Stimulated activated CD4-positive, alpha-beta T cell treated with anti-CD3 and anti-CD28 coated beads, Interleukin-12 subunit alpha, Interleukin-12 subunit beta, amount 100 ng/mL, for 48 hours (primary cell): ENCODE measurements at regions not wholly inside any gene's neighbourhood (a gene's known extent, or its start where the extent isn't known, plus 50 kb on each side); places are given as distances from the start of the nearest gene placed in this dataset.

Source experiments
- DNase-seq, 3 donors: peaks; one replicate each; pipeline ENCODE4 v3.0.0-alpha.2; 2020; ENCODE audit warnings: low read depth in 2 of 3, low spot score in 1 of 3

DNA sequence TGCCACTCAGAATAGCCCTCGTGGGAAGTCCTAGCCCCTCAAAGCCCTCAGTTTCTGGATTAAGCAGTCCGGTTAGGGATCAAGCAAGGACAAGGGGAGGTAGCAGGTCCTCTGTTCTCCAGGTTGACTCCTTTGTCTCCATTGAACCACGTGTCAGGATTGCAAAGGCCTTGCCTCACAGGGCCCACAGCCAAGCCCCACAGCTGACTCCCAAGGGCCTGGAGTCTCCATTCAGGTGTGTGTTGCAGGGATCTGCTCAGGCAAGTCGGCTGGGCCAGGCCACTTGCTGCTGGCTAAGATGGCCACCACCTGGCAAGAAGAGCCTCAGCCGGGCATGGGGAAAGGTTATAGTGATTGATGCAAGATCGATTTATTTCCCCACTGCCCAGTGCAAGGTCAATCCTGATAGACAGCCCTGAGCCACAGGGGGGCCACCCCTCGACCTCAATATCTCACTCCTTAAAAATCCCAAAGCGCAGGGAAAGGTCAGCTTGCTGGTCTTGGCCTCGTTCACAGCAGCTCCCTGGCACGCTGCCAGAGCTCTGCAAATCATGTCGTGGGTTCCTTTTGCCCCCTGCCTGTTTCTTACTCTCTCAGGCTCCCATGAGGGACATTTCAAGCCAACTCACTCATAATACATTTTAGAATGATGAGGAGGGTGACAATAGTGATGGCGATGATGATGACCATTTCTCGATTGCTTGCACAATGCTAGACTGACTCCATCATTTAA lies 75.9 kb downstream of the EDN3 start:
- DNase-seq: no peak

DNA sequence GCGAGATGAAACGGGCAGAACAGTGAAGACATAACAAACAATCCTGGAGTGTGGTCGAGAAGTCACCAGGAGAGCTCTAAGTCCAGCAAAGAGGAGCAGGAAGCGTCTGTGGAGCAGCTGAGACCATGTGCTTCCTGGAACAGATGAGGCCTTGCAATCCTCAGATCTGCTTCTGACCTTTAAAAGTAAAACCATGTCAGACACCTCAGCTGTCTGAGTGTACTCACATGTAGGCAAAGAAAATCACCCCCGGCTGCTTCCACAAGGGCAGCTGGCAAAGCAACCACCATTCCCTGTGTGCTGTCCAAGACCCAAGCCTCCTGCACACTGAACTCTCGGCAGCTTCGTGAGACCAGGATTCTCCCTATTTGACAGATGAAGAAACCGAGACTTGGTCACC lies 76.6 kb downstream of the EDN3 start:
- no peak for DNase-seq

DNA sequence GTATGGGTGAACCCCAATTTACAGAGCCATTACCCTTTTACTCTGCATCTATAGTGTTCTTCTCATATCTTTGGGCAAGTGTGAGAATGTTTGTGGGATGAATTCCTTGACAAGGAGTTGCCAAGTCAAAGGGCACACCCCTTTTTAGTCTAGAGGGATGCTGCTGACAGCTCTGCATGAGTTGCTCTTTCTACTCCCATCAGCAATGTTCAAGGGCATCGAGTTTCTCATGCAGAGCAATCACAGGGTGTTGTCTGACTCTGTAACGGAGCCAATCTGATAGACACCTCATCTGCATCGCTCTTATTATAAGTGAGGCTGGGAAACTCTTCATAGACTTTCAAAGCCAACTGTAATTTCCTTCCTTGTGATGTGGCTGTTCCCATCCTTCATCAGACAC lies 77.4 kb downstream of the EDN3 start:
- DNase-seq: no peak

DNA sequence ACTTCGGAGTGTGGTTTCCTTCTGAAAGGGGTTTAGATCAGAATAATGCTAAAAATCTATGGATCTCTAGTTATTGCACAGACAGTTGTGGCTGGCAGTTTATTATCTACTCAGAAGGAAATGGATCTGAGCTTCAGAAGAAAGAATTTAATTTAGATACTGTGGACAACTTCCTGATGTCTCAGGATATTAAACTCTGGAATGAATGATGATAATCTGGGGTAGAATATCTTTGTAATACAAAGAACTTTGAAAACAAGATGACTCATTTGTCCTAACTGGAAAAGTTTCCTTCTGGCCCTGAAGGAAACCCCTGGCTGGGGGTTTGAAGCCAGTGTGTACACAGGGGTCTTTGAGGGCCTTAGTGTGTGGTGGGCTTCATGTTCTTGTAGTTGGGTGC lies 78.0 kb downstream of the EDN3 start:
- DNase-seq: no peak

DNA sequence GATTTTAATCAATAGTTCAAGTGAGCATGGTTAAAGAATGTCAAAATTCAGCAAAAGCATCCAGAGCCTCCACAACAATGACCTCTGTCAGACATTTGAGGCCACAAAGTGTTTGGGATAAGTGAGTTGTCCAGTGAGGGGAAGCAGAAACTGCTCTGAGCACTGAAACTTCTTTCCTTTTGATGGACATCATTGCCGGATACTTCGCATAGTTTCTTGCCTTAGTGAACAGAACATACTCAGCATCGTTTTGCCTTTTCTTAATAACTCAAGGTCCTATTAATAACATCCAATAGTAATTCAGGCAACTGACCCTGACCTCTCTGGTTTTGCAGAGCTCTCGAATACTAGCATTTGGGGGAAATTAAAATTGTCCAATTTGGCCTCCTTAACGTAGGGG lies 78.6 kb downstream of the EDN3 start:
- DNase-seq: no peak

DNA sequence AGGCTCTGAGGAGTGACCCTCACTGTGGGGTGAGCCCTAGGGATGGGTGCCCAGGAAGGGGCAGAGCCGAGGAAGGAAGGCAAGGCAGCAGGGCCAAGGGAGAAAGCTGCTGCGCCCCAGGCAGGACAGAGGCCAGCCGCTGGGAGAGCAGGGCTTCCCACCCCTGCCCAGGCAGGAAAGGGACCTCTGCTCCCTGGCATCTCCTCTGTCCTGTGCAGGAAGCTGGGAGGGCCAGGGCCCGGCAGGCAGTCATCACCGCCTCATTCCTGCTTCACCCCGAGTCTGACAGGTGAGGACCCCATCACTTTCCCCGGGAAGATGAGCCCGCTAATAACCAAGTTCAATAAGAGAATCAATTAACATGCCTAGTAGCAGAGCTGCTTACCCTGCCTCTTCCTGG lies 81.3 kb downstream of the EDN3 start:
- no peak for DNase-seq

DNA sequence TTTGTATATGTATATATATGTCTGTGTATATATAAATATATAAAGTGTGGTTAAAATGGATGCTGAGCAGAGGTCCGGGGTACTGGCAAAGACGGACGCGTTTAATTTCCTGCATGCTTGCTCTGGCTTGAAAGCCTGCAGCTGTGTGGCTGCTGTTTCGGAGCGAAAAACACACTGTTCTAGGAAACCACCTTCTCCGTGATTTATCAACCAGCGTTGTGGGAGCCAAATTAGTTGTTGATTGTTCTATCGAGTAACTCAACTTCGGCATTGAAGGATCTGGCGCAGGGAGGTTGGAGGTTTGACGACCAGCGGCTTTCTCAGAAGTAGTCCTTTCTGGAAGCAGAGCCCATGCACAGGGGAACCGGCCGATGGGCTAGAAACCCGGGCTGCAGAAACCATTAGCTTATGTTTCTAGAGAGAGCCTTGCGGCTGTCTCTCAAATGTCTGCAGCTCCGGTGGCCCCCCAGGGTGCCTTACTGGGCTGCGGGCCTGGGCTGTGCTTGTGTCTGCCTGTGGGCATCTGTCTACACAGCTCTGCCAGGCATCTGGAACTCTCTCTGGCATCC lies 81.8 kb downstream of the EDN3 start:
- DNase-seq: no peak

DNA sequence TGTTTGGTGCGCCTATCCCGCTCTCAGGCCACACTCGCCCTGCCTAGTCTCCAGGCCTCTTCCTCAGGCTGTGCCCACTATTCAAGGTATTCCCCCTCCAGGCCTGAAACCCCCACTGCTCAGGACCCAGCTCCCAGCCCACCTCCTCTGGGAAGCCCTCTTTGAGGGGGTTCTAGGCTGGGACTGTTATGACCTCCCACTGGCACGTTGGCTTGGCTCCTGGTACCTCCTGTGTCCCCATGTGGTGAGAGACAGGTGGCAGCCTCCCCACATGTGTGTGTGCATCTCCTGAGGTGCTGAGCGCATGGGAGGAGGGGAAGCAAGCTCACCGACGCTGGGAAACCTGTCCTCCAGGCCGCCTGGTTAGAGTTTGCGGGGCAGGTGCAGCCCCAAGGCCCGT lies 82.5 kb downstream of the EDN3 start:
- DNase-seq: no peak

DNA sequence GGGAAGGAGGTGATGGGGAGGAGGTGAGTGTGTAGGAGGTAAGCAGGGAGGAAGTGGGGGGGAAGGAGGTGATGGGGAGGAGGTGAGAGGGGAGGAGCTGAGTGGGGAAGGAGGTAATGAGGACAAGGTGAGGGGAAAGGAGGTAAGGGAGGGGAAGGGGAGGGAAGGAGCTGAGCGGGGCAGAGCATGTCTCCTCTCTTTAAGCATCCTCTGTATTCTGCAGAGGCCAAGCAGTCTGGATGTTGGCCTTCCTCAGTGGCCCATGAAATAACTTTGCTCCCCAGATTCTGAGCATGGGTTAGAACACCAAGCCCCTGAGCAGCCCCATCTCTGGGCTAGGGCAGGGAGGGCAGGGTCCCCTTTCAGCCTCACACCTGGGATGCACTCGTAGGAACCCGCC lies 84.6 kb downstream of the EDN3 start:
- DNase-seq: no peak

DNA sequence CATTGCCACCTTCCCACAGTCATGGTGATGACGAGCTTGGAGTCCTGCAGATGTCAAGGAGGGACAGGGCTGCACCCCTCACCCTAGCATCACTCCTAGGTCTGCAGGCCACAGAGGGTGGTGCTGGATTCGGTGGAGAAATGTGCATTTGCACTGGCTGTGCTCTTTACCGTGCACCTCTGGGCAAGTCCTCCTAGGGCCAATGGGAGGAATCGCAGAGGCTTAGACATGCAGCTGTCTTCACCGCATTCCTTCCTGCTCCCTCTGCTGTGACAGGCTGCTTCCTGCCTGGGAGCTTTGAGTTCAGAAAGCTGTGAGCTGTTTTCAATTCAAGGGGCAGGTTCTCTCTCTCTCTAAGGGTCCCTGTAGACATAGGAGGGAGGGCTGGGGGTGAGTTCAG lies 85.1 kb downstream of the EDN3 start:
- no peak for DNase-seq

DNA sequence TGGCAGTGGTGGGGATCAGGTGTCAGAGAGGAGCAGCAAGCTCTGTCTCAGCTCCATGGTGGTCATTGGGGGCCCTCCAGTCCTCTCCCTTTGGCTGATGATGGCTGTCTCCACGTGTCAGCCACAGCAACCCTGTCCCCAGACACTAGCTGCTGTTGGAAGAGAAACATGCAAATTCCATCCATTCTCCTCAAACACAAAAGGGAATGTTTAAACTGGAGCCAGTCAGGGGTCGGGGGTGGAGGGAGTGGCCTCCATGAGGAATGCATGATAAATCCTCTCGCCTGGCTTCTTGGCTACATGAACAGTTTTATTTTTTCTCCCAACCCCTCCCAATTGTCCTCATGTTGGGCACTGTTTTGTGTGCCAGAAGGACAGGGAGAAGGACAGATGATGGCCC lies 86.4 kb downstream of the EDN3 start:
- no peak for DNase-seq

DNA sequence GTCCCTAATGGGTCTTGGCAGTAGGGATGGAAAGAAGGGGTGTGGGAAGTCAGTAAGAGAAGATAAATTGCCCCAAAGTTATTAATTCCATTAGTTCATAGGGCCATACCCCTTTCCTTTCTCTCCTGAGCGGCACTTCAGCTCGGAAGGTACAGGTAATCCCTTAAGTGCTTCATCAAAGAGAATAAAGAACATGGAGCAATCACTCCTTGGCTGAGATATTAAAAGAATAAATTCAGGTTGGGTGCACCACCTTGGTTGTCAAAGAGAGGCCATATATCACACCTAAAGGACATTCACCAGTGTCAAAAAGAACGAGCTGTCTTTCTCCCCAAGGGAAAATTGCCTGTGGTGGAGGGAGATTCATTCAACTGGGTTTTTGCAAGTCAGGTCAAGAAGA lies 87.5 kb downstream of the EDN3 start:
- DNase-seq: no peak

DNA sequence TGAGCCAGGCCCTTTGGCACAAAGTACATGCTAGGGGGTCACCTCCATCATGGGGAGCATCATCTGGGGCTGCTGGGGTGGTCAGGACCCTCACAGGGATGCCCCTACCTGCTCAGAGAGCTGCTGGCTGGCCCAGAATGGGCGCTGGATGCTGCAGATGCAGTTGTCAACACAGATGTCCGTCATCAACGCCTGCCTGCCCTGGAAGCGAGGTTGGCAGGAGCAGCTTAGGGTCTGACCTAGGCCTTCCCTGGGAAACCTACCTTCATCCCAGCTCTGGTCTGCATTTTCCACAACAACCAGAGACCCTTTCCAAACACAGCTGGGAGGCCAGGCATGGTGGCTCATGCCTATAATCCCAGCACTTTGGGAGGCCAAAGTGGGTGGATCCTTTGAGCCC lies 88.0 kb downstream of the EDN3 start:
- DNase-seq: no peak

DNA sequence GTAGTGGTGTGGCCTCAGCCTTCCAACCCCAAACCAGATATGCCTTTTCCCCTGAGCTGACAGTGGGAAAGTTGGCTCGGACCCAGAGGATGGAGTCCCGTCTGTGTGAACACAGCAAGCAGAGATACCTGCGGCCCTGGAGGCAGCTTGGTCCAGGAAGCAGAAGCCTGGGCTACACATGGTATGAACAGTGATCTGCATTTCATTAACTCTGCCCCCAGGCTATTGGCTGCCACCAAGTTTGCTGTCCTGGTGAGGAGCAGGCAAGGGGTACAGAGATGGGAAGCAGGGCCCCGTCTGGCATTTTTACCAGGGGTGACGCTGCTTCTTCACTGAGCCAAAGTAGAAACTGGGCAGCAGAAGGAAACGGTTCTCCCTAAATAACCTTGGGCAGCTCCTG lies 90.0 kb downstream of the EDN3 start:
- no peak for DNase-seq

DNA sequence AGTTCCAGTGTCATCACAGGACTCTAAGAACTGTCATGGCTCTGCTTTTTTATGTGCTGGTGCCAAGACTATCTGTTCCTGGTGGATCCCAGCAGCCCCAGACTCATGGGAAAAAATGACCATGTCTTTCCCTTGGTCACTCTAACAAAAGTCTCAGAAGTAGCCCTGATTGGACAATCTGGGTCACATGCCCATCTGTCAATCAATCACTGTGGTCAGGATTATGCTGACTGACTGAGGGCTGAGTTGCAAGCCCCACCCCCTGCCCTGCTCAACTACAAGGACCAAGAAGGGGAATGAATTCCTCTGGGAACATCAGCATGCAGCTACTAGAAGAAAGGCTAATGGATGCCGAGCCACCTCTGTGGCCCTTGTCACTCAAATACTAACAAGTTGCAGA lies 91.6 kb downstream of the EDN3 start:
- no peak for DNase-seq

DNA sequence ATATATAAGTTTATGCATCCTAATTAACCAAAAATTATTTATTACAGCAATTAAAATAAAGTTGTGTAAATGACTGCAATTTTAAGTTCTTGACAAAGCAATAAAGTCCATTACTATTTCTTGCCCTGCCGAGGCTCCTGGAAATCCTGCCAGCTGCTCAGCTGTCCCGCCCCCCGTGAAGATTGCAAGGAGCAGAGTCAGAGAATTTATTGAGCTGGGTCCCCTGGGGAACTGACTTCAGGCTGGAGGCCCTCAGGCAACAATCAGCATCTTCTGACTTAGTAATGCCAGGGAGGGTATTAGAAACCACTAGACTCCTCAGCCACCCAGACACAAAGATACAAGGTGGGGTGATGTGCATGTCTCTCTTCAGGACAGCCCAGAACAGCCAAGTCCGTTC lies 92.3 kb downstream of the EDN3 start:
- DNase-seq: no peak

DNA sequence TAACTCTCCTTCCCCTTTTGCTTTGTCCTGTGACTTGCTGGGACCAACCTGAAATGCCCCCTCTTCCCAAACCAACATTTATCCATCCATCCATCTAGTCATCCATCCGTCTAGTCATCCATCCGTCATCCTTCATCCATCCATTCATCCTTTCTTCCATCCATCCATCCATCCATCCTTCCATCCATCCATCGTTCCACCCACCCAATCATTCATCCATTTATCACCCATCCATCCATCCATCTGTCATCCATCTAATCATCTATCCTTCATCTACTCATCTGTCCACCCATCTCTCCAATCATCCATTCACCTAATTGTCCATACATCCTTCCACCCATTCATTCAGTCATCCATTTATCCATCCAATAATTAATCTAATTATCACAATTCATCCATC lies 92.7 kb downstream of the EDN3 start:
- DNase-seq: no peak

DNA sequence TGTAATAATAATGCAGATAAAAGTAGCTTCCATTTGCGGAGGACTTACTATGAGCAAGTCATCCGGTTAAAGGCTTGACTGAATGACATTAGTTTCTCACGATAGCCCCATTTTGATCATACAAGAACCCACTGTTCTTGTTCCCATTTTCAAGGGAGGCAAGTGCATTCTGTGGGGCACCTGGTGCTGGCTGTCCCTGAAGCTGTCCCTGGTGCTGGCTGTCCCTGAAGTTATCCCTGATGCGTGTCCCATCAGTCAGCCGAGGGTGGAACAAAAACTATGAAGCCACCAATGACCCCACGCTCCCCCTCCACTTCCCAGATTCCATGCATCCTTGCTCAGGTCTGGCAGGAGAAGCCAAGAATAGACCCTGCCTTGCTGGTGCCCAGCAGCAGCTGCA lies 95.3 kb downstream of the EDN3 start:
- no peak for DNase-seq

DNA sequence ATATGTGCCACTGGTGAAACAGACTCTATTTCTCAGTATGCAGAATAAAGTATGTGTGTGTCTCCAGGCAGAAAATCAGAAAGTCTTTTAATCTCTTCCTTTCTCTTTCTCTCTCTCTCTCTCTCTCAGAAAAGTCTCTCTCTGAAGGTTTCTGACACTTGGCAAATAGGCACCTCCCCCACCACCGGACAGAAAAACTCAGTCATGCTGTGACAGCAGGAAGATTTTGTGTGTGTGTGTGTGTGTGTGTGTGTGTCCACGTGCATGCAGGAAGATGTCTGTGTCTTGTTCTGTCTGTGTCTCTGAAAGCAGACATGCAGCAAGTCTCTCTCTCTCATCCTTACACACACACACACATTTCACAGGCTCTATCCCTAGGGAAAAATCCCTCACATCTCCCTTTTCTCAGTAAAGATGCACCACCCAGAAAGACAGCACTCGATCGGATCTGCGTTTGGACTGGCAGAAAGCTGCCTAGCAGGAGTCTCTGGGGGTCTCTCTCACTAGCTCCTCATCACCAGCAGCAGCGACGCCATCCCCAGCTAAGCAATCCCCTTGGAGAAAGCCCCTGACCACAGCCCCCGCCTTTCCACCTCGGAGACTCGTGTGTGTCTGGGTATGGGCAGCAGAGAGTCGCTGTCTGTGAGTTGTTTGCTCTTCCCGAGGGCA lies 98.3 kb downstream of the EDN3 start:
- no peak for DNase-seq

DNA sequence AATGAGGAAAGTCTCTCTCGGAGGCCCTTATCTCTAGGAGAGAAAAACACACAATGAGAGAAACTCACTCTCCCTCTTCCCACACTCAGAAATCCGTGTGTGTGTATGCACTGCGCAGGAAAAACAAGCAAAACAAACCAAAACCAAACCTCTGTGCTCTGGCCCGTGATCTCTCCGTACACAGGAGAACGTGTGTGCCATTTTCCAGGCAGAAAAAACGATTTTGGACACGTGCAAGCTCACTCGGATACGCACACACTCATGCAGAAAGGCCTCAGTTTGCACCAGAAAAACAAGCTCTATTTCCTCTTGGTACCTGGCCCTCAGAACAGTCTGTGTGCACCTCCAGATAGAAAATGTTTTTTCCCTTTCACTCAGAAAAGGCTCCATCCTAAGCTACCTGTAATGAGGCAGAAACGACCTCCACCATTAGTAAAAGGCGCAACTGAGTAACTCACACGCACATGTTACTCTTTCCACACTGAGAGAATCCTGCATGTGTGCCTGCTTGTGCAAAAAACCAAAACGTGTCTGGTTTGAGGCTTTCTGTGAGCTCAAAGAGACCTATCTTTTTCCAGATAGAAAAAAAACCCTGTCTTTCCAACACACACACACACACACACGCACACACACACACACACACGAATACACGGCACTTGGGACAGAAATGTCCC lies 99.2 kb downstream of the EDN3 start:
- DNase-seq: no peak

DNA sequence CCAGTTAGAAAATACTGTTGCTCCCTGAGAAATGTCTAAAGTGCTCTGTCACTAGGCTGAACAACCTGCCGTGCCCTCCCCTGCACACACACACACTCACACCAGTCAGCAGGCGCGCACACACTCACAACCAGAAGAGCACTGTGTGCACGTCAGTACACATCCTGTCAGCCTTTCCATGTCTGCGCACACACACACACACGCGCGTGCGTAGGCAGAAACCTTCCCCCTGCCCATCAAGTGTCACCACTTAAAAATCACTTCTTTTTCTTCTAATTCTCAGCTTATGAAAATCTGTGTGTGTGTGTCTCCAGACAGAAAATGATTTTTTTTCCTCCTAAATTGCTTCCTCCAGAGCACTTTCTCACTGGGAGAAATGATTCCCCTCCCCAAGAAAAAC lies 100.3 kb downstream of the EDN3 start:
- DNase-seq: no peak

DNA sequence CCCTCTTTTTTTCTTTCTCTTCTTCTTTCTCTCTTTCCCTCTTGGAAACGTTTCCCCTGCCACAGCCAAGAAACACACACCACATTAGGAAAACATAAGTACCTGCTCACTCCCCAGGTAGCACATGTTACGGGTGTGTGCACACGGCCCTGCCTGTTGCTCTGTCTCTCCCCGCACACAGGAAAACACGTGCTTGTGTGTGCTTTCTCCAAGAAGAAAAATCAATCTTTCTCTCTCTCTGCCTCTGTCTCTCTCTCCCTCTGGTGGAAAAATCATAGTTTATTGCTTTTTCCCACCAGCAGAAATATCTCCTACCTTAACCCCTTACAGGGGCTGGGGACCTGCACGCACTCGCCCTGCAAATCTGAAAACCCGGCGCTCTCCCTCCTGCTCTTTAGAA lies 102.3 kb downstream of the EDN3 start:
- no peak for DNase-seq
